GM12864 (cell line): ENCODE measurements at regions not wholly inside any gene's neighbourhood (a gene's known extent, or its start where the extent isn't known, plus 50 kb on each side); places are given as distances from the start of the nearest gene placed in this dataset.

Source experiments
- DNase-seq: peaks from one replicate; pipeline ENCODE4 v3.0.0-alpha.2; 2011; ENCODE audit warnings: low read depth
- H3K4me3 ChIP-seq: 2 replicates; pipeline ENCODE4 v1.5.1; 2011; ENCODE audit warnings: mild to moderate bottlenecking, low read depth, low read length, control low read depth
- CTCF ChIP-seq: IDR thresholded peaks from 2 replicates; pipeline ENCODE4 v1.5.1; 2011; ENCODE audit warnings: low read depth, mild to moderate bottlenecking, moderate library complexity, low read length, control low read depth, inconsistent platforms; ENCODE audit errors: missing control alignments

DNA sequence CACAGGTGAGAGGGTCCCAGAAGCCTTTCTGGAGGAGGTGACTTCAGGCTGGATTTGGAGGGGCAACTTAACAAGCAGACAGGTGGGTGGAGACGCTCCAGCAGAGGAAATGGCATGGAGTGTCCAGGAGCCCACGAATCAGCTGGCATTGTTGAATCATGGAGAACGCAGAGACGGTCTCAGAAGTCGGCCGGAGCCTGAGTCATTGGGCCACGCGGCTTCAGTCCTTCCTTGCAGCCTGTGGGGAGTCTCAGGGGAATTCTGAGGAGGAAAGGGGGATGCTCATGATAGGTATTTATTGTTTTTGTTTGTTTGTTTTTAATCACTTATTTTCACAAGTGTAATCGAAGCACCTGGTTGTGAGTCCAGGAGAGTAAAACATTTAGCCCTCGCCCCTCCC is 184.6 kb upstream of the HDAC4 start:
- no peak overlapping the region for H3K4me3 ChIP-seq
- no peak for TF ChIP-seq CTCF
- no peak for DNase-seq

GRCh38 chr2:239584986-239585385 is 184.2 kb upstream of the HDAC4 start:
- no peak for TF ChIP-seq CTCF
- no peak for DNase-seq
- no peak overlapping the region for H3K4me3 ChIP-seq

GRCh38 chr2:239583879-239584859 is 183.3 kb upstream of the HDAC4 start:
- TF ChIP-seq CTCF = no peak
- no peak overlapping the region for H3K4me3 ChIP-seq
- DNase-seq = no peak

DNA sequence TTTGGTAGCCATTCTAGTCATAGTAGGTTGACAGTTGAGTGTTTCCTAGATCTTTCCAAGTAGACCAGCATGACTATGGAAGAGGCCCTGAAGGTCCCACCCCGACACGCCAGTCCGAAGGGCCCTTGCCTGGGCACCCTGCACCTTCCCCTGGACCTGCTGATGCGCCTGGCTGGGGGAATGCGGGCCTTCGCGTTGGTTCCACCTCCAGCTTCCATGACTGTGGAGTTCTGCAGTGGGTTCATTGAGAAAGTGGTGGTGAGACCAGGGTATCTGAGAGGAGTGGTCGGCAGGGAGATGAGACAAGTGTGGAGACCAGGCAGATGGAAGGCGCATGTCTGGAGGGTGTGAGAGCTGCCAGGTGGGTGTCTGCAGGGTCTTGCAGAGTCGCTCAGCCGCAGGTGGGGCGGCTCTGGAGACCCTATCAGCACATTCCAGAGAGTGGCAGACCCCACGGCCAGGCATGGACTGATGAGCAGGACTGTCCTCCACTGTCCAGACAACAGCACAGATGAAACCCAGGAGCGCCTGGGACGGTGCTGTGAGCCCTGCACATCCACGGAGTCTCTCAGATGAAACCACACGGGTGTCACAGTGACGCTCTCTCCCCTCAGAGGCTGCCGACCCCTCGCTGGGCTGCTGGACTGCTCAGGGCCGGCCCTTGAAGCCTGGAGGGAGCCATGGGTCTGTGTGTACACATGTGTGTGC is 182.5 kb upstream of the HDAC4 start:
- no peak for TF ChIP-seq CTCF
- DNase-seq = no peak
- no peak overlapping the region for H3K4me3 ChIP-seq

- DNase-seq = no peak
- H3K4me3 ChIP-seq = no peak overlapping the region
- TF ChIP-seq CTCF = no peak
These were observed 181.7 kb upstream of the HDAC4 start for GRCh38 chr2:239582476-239582875.

GRCh38 chr2:239581352-239581901 is 180.6 kb upstream of the HDAC4 start:
- TF ChIP-seq CTCF = no peak
- H3K4me3 ChIP-seq = no peak overlapping the region
- DNase-seq = no peak
